ENCODE measurements at regions not wholly inside any gene's neighbourhood (a gene's known extent, or its start where the extent isn't known, plus 50 kb on each side); places are given as distances from the start of the nearest gene placed in this dataset.

GRCh38 chr15:91651251-91651650, 202.3 kb upstream of the SLCO3A1 start:
- TF ChIP-seq POLR2A (IDR thresholded peaks at IDR 0.05; ENCODE audit: extremely low read depth, insufficient read length) = no peak
- no peak for TF ChIP-seq CTCF (IDR thresholded peaks at IDR 0.05; ENCODE audit: low read depth, low read length)
- no peak for TF ChIP-seq MYC (IDR thresholded peaks at IDR 0.05; ENCODE audit: low read depth, low read length)
- TF ChIP-seq MAX (IDR thresholded peaks at IDR 0.05; ENCODE audit: low read depth, low read length) = no peak

Data from NB4 (cell line).